HG03135 (cell line): ENCODE measurements at regions not wholly inside any gene's neighbourhood (a gene's known extent, or its start where the extent isn't known, plus 50 kb on each side); places are given as distances from the start of the nearest gene placed in this dataset.

Source experiments
- ATAC-seq: cut with Tn5 transposase; IDR thresholded peaks from one replicate; pipeline ENCODE4 v1.9.1; 2021; ENCODE audit warnings: mild to moderate bottlenecking, moderate library complexity; ENCODE audit not compliant: unreplicated experiment

DNA sequence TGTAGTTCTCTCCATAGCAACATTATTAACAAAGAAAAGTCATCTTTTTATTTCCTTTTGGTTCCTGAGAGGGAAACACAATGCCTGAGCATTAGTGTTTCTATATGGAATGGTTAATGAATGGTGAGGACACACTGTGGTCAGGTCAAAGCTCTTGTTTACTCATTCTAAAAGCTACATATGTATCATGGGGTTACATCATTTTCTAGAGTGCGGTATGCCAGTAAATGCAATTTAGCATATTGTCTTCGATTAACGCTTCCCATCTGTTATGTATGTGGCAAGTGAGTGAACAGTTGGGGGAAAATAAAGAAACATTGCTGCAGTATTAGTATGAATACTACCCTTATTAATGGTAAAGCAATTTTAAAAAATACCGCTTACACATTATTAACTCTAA, 1152.2 kb upstream of the SPRY2 start:
- no peak for ATAC-seq

DNA sequence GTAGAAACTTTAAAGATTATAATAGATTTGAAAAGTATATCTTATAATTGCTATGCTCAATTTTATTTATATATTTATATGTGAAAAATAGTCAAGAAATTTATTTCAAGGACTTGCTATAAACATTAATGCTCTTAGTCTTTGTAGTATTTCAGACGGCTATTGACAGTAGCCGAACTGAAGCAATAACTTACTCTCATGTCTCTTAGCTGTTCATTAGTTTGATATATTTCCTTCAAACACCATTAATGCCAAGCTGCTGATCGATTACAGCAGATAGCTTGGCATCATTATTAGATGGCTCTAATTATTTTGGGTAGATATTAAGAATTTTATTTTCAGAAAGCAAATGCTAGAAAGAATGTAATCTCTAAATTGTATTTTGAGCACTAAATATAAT, 1151.5 kb upstream of the SPRY2 start:
- no peak for ATAC-seq

DNA sequence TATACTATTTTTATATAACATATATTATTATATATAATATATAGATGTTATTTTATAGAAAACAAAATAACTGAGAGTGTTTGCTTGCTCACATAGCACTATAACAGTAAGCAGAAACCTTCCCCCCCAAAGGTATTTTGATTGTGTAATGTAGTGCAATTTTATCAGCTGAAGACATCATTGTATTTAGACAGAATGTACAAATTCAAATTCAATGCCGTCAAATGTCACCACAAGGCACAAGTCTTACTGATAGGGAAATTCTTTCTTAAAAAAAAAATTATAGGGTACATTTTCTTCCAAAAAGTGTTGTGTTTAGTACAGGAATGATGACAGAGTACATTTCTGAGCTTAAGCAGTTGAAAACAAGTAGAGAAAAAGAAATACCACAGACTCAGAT, 1147.1 kb upstream of the SPRY2 start:
- no peak for ATAC-seq

DNA sequence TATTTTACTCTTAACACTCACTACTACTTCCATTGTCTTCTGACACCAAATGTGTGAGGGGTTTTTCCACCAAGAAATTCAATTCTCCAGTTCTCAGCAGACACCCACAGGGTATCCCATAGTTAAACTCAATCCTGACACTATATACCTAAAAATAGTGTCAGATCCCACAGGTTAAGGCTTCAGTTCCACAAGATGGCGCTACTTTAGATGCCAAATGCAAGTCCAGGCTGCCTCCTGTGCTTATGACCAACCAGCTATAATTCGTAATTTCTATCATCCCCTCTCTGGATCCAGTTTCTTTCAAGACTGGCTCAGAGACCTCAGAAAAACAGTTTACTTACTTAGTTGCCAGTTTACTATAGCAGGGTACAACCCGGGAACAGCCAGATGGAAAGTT, 1146.2 kb upstream of the SPRY2 start:
- no peak for ATAC-seq

DNA sequence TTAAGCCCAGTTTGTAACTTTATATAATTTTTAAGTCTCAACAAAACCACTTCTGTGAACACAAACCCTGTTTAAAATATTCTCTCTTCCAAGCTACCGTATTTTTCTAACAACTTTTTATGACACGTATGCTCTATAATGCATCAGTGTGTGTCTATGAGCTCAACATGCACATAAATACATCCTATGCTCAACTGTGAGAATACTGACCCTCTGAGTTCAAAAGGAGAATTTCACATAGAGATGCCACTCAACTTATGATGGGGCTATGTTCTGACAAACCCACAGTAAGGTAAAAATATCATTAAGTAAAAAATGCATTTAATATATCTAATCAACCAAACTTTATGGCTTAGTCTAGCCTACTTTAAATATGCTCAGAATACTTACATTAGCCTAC, 1139.7 kb upstream of the SPRY2 start:
- ATAC-seq: no peak

DNA sequence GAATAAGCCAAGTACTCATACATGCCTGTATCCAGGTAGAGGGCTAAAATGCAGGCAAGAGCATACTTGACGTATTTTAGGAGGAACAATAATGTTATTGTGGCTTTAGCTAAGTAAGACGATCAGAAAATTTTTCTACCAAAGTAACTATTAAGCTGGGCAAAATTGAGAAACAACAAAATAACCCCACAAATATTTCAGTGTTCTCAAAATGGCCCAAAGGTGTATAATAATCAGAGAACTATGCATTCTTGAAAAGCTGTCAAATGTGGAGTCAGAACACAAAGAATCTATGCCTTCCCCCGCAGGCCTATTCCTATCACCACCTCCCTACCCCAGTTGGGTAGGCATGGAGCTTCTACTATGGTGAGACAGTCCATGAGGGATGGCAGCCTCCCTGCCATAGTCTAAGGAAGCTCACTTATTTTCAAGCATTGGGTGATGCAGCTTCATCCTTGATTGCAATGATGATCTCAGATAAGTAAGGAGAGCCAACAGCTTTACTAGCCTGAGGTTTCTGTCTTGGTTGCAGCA, 1132.5 kb upstream of the SPRY2 start:
- no peak for ATAC-seq

DNA sequence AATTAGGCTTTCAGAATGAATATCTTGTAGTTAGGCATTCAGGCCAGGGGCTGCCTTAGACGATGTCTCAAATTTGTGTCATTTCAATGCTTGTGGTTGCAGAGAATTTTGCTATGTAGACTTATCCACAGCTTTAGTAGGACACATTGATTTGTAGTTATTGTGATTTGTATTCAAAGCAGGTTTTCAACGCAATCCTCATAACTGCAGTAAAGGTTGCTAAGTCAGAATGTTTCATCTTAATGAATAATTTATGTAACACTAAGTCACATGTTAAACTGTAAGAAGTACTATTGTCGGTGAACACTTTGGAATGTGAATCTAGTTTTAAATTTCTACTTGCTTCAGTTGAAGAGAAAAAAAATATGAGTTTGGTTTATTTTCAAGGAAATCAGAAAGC, 1117.2 kb upstream of the SPRY2 start:
- no peak for ATAC-seq

DNA sequence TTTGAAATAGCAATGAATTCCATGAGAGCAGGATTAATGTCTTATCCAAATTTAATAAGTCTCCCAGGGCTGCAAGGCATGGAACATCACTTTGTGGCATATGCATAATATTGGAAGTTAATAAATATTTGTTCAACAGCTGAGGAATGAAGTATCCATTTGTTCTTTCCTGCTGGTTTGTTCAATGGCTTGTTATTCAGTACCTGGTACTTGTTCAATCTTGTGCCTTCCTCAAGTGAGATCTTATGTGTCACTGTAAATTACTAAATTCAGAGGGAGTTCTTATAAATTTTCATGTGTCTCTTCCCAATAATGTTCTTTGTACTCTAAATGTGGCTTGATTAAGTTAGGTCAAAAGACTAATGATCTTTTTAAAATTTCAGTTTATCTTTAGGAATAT, 1105.5 kb upstream of the SPRY2 start:
- ATAC-seq: no peak

DNA sequence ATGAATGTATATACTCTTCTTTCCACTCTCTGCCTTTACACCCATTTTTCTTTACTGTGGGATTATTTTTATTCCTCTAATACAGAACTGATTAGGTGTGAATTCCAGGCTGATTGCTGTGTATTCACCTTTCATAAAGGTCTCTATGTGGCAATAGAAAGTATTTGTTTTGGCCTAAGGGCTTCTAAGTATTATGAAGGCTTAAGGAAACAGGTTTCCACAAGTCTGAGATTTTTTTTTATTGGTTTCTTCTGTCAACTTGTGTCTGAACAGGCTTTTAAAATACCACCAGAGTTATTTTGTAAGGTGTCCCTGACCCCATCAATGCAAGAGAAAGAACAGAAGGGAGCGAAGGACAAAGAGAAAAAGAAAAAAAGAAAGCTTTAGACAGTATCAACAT, 1102.0 kb upstream of the SPRY2 start:
- no peak for ATAC-seq

DNA sequence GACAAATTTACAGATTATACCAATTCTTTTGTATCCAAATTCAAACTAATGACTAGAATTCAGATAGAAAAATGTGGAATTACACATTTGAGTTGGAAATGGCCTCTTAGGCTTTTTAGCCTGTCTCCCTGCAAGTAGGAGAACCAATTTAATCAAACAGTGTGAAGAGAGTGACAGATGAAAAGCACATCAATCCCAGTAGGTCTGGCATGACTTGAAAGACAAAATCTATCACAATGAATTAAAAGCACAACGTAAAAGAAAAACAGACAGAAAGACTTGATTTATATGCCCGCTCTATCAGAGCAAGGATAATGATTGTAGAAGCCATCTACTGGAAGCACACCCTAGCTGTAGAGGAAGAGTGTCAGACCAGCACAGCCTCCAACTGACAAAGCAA, 1084.4 kb upstream of the SPRY2 start:
- no peak for ATAC-seq

DNA sequence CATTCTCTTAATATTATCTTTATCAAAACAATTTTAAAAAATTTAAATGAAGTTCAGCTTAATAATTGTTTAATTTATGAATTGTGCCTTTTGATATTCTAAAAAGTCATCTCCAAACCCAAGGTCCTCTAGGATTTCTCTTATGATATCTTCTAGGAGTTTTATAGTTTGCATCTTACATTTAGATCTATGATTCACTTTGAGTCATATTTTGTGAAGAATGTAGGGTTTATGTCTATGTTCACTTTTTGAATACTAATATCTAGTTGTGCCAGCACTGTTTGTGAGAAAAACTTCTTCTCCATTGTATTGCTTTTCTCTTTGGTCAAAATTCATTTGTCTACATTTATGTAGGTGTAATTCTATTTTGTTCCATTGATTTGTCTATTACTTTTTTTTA, 1068.4 kb upstream of the SPRY2 start:
- ATAC-seq: no peak

DNA sequence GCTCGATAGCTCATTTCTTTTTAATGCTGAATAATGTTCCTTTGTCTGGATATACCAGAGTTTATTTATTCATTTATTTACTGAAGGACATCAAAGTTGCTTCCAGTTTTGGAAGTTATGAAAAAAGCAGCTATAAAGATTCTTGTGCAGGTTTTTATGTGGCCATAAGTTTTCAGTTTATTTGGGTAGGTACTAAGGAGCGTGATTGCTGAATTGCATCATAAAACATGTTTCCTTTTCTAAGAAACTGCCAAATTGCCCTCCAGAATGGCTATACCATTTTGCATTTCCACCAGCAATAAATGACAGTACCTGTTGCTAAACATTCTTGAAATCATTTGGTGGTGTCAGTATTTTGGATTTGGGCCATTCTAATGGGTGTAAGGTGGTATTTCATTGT, 1067.7 kb upstream of the SPRY2 start:
- no peak for ATAC-seq

DNA sequence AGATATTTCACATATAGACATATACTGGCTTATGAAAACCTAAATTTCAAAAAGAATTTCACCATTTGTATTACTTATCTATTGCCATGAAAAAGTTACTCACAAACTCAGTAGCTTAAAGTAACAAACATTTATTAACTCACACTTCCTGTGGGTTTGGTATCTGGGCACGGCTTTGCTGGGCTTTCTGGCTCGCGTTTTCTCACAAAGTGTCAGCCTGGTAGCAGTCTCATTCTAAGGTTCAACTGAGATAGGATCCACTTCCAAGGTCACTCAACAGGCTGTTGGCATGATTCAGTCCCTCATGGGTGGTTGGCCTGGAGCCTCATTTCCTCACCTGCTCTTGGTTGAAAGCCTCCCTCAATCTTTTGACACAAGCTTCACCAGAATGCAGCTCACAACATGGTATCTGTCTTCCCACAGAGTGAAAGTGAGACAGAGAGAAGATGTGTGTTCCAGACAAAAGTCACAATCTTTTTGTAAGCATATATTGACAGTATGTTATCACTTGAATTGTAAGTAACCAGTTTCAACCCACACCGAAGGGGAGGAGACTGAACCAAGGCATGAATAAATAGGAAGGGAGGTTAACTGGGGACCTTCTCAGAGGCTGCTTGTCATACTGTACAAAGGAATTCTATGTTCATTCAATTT, 1065.8 kb upstream of the SPRY2 start:
- peak; percentile 92 for ATAC-seq

DNA sequence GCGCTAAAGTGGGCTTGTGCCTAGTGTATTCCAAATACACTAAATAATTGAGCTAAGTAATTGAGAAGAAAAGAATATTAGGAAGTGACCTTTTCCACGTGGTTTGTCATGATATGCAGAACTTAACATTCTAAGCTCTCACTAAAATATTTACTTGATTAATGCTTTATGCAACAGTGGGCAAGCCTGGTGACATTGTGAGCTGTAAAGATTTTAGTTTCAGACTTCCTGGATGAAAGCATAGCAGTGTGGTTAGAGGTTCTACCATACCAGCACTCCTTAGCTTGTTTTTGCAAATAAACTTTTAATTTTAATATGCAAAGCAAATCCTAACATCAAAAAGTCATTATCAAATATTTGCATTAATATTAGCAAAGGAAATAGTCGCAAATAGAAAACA, 1065.1 kb upstream of the SPRY2 start:
- no peak for ATAC-seq

DNA sequence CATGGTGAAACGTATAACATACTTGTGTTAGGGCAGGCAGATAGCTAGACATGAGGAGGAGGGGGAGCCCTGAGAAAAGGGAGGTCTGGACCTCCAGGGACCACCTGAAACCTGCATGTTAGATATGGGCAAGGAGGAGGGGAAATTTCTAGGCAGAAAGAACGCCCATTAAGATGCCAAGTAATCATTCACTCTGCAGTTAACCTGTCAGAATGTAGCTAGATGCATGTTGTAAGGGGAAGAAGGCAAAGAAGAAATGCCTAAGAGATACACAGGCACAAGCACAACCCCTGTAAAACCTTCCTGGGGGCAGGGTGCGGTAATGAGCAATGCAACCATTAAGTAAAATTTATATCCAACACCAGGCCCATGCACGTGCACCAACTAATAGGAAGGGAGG, 1055.3 kb upstream of the SPRY2 start:
- no peak for ATAC-seq

DNA sequence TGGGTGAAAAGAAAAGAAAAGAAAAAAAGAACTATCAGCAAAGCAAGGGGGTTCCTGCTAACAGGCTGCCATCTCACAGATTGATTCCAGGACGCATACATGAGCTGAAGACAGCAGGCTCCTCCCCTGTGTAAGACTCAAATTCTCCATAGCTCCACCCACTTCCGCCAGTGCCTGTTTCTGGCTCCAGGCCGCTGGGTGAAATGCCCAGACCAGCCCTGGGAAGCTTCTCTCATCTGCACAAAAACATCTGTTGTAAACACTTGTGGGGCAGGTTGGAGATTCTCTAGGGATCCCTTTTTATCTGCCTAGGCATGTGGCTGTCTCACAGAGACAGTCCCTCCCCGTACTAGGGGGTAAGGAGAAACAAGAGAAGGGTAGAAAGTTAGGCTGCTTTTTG, 1054.4 kb upstream of the SPRY2 start:
- no peak for ATAC-seq

DNA sequence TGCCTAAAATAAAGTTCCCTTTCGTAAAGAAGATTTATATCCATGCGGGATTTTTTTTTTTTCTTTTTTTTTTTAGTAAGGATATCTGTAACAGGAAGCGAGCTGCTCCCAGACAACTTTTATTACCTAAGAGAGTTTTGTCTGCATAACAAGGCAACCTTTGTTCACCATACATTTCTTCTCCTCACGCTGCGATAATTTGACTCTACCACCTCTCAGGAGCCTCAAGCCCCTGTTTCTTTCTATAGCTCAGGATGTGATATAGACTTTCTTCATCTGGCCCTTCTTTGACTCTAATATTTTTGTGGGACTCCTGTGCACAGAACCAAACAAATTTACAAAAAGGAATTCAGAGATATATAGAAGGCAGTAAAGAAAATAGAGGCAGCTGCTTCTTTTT, 1053.7 kb upstream of the SPRY2 start:
- no peak for ATAC-seq

DNA sequence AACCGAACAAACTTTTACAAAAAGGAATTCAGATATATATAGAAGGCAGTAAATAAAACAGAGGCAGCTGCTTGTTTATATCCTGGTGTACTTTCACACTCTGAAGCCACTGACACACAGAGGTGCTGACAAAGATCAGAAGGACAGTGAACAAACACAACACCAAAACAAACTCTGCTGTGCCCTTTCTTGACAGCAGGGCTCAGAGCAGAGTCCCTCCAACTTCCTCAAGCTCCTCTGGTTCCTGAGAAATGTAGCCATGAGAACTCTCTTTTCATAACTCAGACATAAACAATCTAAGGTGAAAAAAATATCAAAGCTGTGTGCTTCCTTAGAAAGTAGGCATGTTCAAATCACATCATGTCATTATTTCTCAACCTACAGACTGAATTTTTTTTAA, 1052.8 kb upstream of the SPRY2 start:
- no peak for ATAC-seq

DNA sequence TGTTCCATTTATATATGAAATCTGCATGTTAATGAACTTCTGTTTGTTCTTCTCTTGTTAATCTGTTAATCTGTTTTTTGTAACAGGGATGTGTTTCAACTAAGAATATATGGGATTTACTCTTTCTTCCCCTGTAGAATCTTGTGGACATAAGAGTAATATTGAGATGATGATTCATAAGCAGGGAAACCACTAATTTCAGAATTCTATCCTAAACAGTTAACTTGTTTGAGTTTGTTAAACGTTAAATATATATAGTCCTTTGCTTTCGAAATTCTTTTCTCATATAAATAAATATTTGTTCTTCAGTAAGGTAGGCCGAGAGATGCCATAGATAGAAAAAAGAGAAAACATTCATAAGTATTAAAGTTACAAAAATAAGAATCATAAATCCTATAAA, 1052.2 kb upstream of the SPRY2 start:
- no peak for ATAC-seq

DNA sequence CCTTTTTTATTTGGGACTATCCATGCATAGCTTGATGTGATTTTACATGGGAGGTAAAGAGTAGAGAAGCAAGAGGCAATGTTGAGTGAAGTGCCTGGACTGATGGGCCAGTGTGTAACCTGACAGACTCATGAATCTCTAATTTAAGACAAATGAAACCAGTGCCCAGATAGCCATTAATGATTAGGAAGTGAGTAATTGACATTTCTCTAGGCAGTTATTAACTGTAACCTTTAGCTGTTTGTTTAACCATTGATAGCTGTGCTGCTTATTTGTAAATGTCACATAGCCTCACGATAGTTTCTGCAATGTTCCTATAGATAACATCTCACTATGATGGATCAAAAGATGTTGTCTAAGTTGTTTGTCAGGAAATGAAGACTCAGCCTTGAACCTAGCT, 1047.5 kb upstream of the SPRY2 start:
- peak; percentile 76 for ATAC-seq

DNA sequence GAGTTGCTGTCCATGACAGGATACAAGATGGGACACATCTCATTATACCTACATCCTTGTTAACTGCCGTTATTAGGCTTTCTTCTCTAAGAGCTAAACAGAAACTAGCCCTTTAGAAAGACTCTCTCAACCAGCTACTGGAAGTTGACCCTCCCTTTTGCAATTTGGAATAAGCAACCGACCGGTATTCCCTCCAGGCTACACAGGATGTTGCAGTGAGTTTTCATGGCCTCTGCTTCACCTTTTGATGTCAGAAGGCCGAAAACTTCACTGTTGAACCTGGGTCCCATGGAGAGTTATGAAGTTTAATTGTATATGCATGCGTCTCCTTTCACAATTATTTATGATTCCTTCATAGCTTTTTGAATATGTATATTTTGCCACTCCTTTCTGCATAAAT, 1042.5 kb upstream of the SPRY2 start:
- ATAC-seq: no peak

DNA sequence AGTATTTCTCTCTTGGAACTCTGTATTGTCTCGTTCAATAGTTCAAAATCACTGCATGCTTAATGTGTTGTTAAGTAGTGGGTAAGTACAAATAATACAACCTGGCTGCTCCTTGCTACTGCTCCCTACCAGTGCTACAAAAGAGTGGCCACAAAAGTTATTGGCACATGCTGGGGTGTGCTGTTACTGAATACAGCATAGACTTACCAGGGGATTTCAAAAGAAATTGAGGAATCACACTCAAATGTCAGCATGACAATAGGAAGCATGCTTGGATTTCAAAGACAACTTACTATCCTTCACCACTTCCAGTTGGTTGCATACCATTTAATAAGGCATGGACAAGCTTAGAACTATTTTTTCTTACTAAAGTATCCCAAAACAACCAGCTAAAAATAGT, 1041.3 kb upstream of the SPRY2 start:
- ATAC-seq: no peak

DNA sequence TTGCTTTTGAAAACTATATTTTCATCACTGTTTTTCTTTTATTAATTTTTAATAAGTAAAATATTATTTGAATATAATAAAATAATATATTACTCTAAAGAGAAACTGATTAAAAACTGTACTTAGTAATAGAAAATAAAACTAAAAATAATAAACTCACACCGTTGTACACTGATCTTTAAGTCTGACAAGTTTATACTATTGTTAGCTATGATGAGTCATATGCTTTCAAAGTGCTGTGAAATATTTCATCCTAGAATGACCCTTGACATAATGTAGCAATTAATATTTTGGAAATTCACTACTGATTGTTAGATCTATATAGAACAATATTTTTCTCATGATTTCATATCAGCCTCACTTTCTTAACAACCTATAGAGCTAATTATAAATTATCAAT, 1040.6 kb upstream of the SPRY2 start:
- no peak for ATAC-seq
